ENCODE measurements at regions not wholly inside any gene's neighbourhood (a gene's known extent, or its start where the extent isn't known, plus 50 kb on each side); places are given as distances from the start of the nearest gene placed in this dataset.
"Not testable (repeated sequence)": the region's sequence is repeated elsewhere in the genome, so short reads cannot be mapped to it uniquely, and the experiment has no call there.

GRCh38 chr10:111332174-111332573 is 255.3 kb downstream of the ADRA2A start:
- TF ChIP-seq CTCF (IDR thresholded peaks at IDR 0.05 in 8 of 11, conservative IDR thresholded peaks at IDR 0.05 in 3 of 11); POLR2A (IDR thresholded peaks at IDR 0.05); POLR2AphosphoS5 (IDR thresholded peaks at IDR 0.05): not testable (repeated sequence)

All from spleen (tissue), 7 donors.